Smooth muscle cell (in vitro differentiated cells): ENCODE measurements at regions not wholly inside any gene's neighbourhood (a gene's known extent, or its start where the extent isn't known, plus 50 kb on each side); places are given as distances from the start of the nearest gene placed in this dataset.

Experiments used
- DNase-seq: peaks from one replicate; lab custom pipeline; 2025; ENCODE audit not compliant: unreplicated experiment; lab: John Stamatoyannopoulos, UW
- H2AFZ ChIP-seq: fragments of 200-600 bp; sonication (generic); 2 replicates; pipeline ENCODE4 v1.6.0; 2016; ENCODE audit warnings: antibody characterized with exemption, low read depth, mild to moderate bottlenecking
- H3F3A ChIP-seq: fragments of 200-600 bp; sonication (generic); 2 replicates; pipeline ENCODE4 v1.6.0; 2017; ENCODE audit warnings: antibody characterized with exemption, low read depth
- H3K27ac ChIP-seq: fragments of 200-600 bp; sonication (generic); 2 replicates; pipeline ENCODE4 v1.5.1; 2016; ENCODE audit warnings: low read depth, mild to moderate bottlenecking
- H3K27me3 ChIP-seq: fragments of 200-600 bp; sonication (generic); 2 replicates; pipeline ENCODE4 v1.6.1; 2016; ENCODE audit warnings: low read depth, mild to moderate bottlenecking
- H3K36me3 ChIP-seq: fragments of 200-600 bp; sonication (generic); 2 replicates; pipeline ENCODE4 v1.5.1; 2016; ENCODE audit warnings: low read depth
- H3K4me1 ChIP-seq: fragments of 200-600 bp; sonication (generic); 2 replicates; pipeline ENCODE4 v1.5.1; 2016; ENCODE audit warnings: low read depth
- H3K4me2 ChIP-seq: fragments of 200-600 bp; sonication (generic); 2 replicates; pipeline ENCODE4 v1.6.0; 2016; ENCODE audit warnings: mild to moderate bottlenecking
- H3K4me3 ChIP-seq: fragments of 200-600 bp; sonication (generic); 2 replicates; pipeline ENCODE4 v1.5.1; 2016; ENCODE audit warnings: mild to moderate bottlenecking
- H3K79me2 ChIP-seq: fragments of 200-600 bp; sonication (generic); 2 replicates; pipeline ENCODE4 v1.6.0; 2016; ENCODE audit warnings: low read depth, mild to moderate bottlenecking
- H3K9ac ChIP-seq: fragments of 200-600 bp; sonication (generic); 2 replicates; pipeline ENCODE4 v1.6.0; 2016; ENCODE audit warnings: low read depth
- H3K9me3 ChIP-seq: fragments of 200-600 bp; sonication (generic); replicated peaks from 2 replicates; pipeline ENCODE4 v1.5.1; 2016; ENCODE audit warnings: low read depth
- H4K20me1 ChIP-seq: fragments of 200-600 bp; sonication (generic); 2 replicates; pipeline ENCODE4 v1.6.0; 2016; ENCODE audit warnings: low read depth
- WGBS: methylation state at CpG from one replicate; pipeline ENCODE4 v1.1.7; 2016; ENCODE audit warnings: low lambda C conversion rate; 5-methylcytosine and 5-hydroxymethylcytosine counted together
- TF ChIP-seq, protein P1 (sequence below): fragments of 200-600 bp; sonication (generic); IDR thresholded peaks from 2 replicates; pipeline ENCODE4 v1.5.1; 2017; ENCODE audit warnings: borderline replicate concordance, mild to moderate bottlenecking, antibody characterized with exemption; ENCODE audit not compliant: insufficient read depth, poor library complexity, severe bottlenecking

- no peaks in the 10 kb centered on the region for H3K27me3 ChIP-seq
- DNase-seq, result peak; percentile 73
- peak overlapping the region; percentile 63 for H3K9ac ChIP-seq
- no peaks in the 10 kb centered on the region for H3K79me2 ChIP-seq
- peak overlapping the region; percentile 81 for H3K4me2 ChIP-seq
- WGBS, result 2% methylated on average over 58 of the region's 70 CpGs
- H3F3A ChIP-seq, result peaks cover 44% of the 10 kb centered on the region
- H3K27ac ChIP-seq, result peak overlapping the region; percentile 84
- peaks cover 12% of the 10 kb centered on the region for H3K4me1 ChIP-seq
- no peaks in the 10 kb centered on the region for H4K20me1 ChIP-seq
- TF ChIP-seq, protein P1, sequence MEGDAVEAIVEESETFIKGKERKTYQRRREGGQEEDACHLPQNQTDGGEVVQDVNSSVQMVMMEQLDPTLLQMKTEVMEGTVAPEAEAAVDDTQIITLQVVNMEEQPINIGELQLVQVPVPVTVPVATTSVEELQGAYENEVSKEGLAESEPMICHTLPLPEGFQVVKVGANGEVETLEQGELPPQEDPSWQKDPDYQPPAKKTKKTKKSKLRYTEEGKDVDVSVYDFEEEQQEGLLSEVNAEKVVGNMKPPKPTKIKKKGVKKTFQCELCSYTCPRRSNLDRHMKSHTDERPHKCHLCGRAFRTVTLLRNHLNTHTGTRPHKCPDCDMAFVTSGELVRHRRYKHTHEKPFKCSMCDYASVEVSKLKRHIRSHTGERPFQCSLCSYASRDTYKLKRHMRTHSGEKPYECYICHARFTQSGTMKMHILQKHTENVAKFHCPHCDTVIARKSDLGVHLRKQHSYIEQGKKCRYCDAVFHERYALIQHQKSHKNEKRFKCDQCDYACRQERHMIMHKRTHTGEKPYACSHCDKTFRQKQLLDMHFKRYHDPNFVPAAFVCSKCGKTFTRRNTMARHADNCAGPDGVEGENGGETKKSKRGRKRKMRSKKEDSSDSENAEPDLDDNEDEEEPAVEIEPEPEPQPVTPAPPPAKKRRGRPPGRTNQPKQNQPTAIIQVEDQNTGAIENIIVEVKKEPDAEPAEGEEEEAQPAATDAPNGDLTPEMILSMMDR, result no peak
- H3K9me3 ChIP-seq, result no peaks in the 10 kb centered on the region
- H2AFZ ChIP-seq, result peak overlapping the region; percentile 80
- H3K4me3 ChIP-seq, result peak overlapping the region; percentile 47
- H3K36me3 ChIP-seq, result no peaks in the 10 kb centered on the region
These were observed 119.9 kb upstream of the JUN start for GRCh38 chr1:58903514-58904298.

GRCh38 chr1:58904299-58905125 lies 120.7 kb upstream of the JUN start:
- TF ChIP-seq, protein P1, result no peak
- Histone ChIP-seq H3K4me3 (peak overlapping the region; percentile 47), H3K4me1 (peaks cover 10% of the 10 kb centered on the region), H3F3A (peaks cover 37% of the 10 kb centered on the region), H3K27ac (peak overlapping the region; percentile 84), H3K4me2 (peak overlapping the region; percentile 81), H2AFZ (peak overlapping the region; percentile 80), H3K36me3 (no peaks in the 10 kb centered on the region), H3K9me3 (no peaks in the 10 kb centered on the region), H3K79me2 (no peaks in the 10 kb centered on the region), H3K9ac (peak overlapping the region; percentile 63), H4K20me1 (no peaks in the 10 kb centered on the region), H3K27me3 (no peaks in the 10 kb centered on the region)
- DNase-seq, result no peak
- 73% methylated on average over 8 of the region's 8 CpGs for WGBS

GRCh38 chr1:58905126-58905490 lies 121.3 kb upstream of the JUN start:
- Histone ChIP-seq H3K4me2 (no peak overlapping the region), H3K9ac (no peak overlapping the region), H3K9me3 (no peaks in the 10 kb centered on the region), H3K4me1 (peaks cover 4% of the 10 kb centered on the region), H3K27me3 (no peaks in the 10 kb centered on the region), H3F3A (peaks cover 32% of the 10 kb centered on the region), H2AFZ (no peak overlapping the region), H4K20me1 (no peaks in the 10 kb centered on the region), H3K4me3 (no peak overlapping the region), H3K27ac (no peak overlapping the region), H3K36me3 (no peaks in the 10 kb centered on the region), H3K79me2 (no peaks in the 10 kb centered on the region)
- no peak for DNase-seq
- TF ChIP-seq, protein P1, result no peak
- 88% methylated on average over 3 of the region's 3 CpGs for WGBS
